PC-9 (cell line): ENCODE measurements at regions not wholly inside any gene's neighbourhood (a gene's known extent, or its start where the extent isn't known, plus 50 kb on each side); places are given as distances from the start of the nearest gene placed in this dataset.

Source experiments
- CTCF ChIP-seq: fragments of 200-600 bp; sonication (generic); conservative IDR thresholded peaks from 2 replicates; pipeline ENCODE4 v1.6.1; 2017; ENCODE audit warnings: mixed run types, antibody characterized with exemption, mild to moderate bottlenecking, moderate library complexity
- EZH2 ChIP-seq: fragments of 200-600 bp; sonication (generic); IDR thresholded peaks from 2 replicates; pipeline ENCODE4 v1.8.0; 2017; ENCODE audit warnings: antibody characterized with exemption, low read depth

GRCh38 chr12:102766961-102767360 is 150.1 kb downstream of the PAH start:
- no peak for TF ChIP-seq CTCF
- no peak for TF ChIP-seq EZH2
